ENCODE measurements at regions not wholly inside any gene's neighbourhood (a gene's known extent, or its start where the extent isn't known, plus 50 kb on each side); places are given as distances from the start of the nearest gene placed in this dataset.

- intact Hi-C loops (cut with DNase I, micrococcal nuclease), result no loop called here
- ATAC-seq (no peak), DNase-seq (no peak)
- Mint-ChIP-seq H3K9me3 (ENCODE audit: low read depth) (no peaks in the 10 kb centered on the region), H3K27ac (no peak overlapping the region), H3K4me3 (no peak overlapping the region), H3K27me3 (no peaks in the 10 kb centered on the region), H3K4me1 (no peaks in the 10 kb centered on the region), H3K36me3 (ENCODE audit: low read depth) (no peaks in the 10 kb centered on the region)
- ChIA-PET CTCF (interaction anchor here (0.7 kb wide), 1 partner anchor 108 kb away, joined by 3 read pairs; no protein-coding TSS in a partner anchor), POLR2A (no interaction called here)
These were observed 73.7 kb upstream of the FGGY start for GRCh38 chr1:59223198-59223597.

- H3K4me3 Mint-ChIP-seq, result no peak overlapping the region
- DNase-seq (no peak), ATAC-seq (no peak)
- POLR2A ChIA-PET, result no interaction called here
- no peaks in the 10 kb centered on the region for H3K9me3 Mint-ChIP-seq (ENCODE audit: low read depth)
- no peaks in the 10 kb centered on the region for H3K36me3 Mint-ChIP-seq (ENCODE audit: low read depth)
- no peaks in the 10 kb centered on the region for H3K4me1 Mint-ChIP-seq
- no peaks in the 10 kb centered on the region for H3K27me3 Mint-ChIP-seq
- intact Hi-C loops (cut with DNase I, micrococcal nuclease), result no loop called here
- CTCF ChIA-PET, result interaction anchor here (0.9 to 1.4 kb wide), 2 partner anchors 12 to 535 kb away, joined by 4 to 5 read pairs; no protein-coding TSS in a partner anchor
- H3K27ac Mint-ChIP-seq, result no peak overlapping the region
These were observed 72.8 kb upstream of the FGGY start for GRCh38 chr1:59223989-59224634.

GRCh38 chr1:59225594-59226316 lies 71.1 kb upstream of the FGGY start:
- no peaks in the 10 kb centered on the region for H3K4me1 Mint-ChIP-seq
- H3K9me3 Mint-ChIP-seq (ENCODE audit: low read depth), result no peaks in the 10 kb centered on the region
- ChIA-PET CTCF (interaction anchor here (0.6 kb wide), 1 partner anchor 22 kb away, joined by 4 read pairs; no protein-coding TSS in a partner anchor), POLR2A (no interaction called here)
- no peaks in the 10 kb centered on the region for H3K36me3 Mint-ChIP-seq (ENCODE audit: low read depth)
- ATAC-seq (no peak), DNase-seq (no peak)
- no peak overlapping the region for H3K27ac Mint-ChIP-seq
- H3K4me3 Mint-ChIP-seq, result no peak overlapping the region
- intact Hi-C loops (cut with DNase I, micrococcal nuclease), result no loop called here
- H3K27me3 Mint-ChIP-seq, result no peaks in the 10 kb centered on the region

GRCh38 chr1:59229138-59229537 lies 67.8 kb upstream of the FGGY start:
- H3K27me3 Mint-ChIP-seq, result no peaks in the 10 kb centered on the region
- CTCF ChIA-PET, result interaction anchor here (0.7 kb wide), 2 partner anchors 23 to 41 kb away, joined by 3 read pairs; no protein-coding TSS in a partner anchor

GRCh38 chr1:59230622-59231021 lies 66.3 kb upstream of the FGGY start:
- ATAC-seq (no peak), DNase-seq (no peak)
- intact Hi-C loops (cut with DNase I, micrococcal nuclease), result no loop called here
- POLR2A ChIA-PET, result interaction anchor here (0.7 kb wide), 1 partner anchor 412 kb away, joined by 3 read pairs; no protein-coding TSS in a partner anchor
- Mint-ChIP-seq H3K27ac (no peak overlapping the region), H3K4me3 (no peak overlapping the region), H3K4me1 (no peaks in the 10 kb centered on the region), H3K36me3 (ENCODE audit: low read depth) (no peaks in the 10 kb centered on the region), H3K27me3 (no peaks in the 10 kb centered on the region), H3K9me3 (ENCODE audit: low read depth) (no peaks in the 10 kb centered on the region)
- CTCF ChIA-PET, result interaction anchor here (0.7 kb wide), 1 partner anchor 32 kb away, joined by 3 read pairs; no protein-coding TSS in a partner anchor

More at GRCh38 chr1:59229138-59229537, 67.8 kb upstream of the FGGY start:
- DNase-seq (no peak), ATAC-seq (no peak)
- no peak overlapping the region for H3K4me3 Mint-ChIP-seq
- H3K36me3 Mint-ChIP-seq (ENCODE audit: low read depth), result no peaks in the 10 kb centered on the region
- no peaks in the 10 kb centered on the region for H3K4me1 Mint-ChIP-seq
- H3K27ac Mint-ChIP-seq, result no peak overlapping the region
- intact Hi-C loops (cut with DNase I, micrococcal nuclease), result no loop called here
- POLR2A ChIA-PET, result no interaction called here
- no peaks in the 10 kb centered on the region for H3K9me3 Mint-ChIP-seq (ENCODE audit: low read depth)

GRCh38 chr1:59232216-59232615 lies 64.7 kb upstream of the FGGY start:
- H3K27me3 Mint-ChIP-seq, result no peaks in the 10 kb centered on the region
- no peak overlapping the region for H3K27ac Mint-ChIP-seq
- H3K9me3 Mint-ChIP-seq (ENCODE audit: low read depth), result no peaks in the 10 kb centered on the region
- no peak overlapping the region for H3K4me3 Mint-ChIP-seq
- H3K36me3 Mint-ChIP-seq (ENCODE audit: low read depth), result no peaks in the 10 kb centered on the region
- ATAC-seq (no peak), DNase-seq (no peak)
- ChIA-PET CTCF (no interaction called here), POLR2A (no interaction called here)
- intact Hi-C loops (cut with DNase I, micrococcal nuclease), result no loop called here
- H3K4me1 Mint-ChIP-seq, result no peaks in the 10 kb centered on the region

GRCh38 chr1:59233444-59233843 lies 63.5 kb upstream of the FGGY start:
- CTCF ChIA-PET, result no interaction called here
- DNase-seq (no peak), ATAC-seq (no peak)
- H3K4me3 Mint-ChIP-seq, result no peak overlapping the region
- no peaks in the 10 kb centered on the region for H3K36me3 Mint-ChIP-seq (ENCODE audit: low read depth)
- no peaks in the 10 kb centered on the region for H3K27me3 Mint-ChIP-seq
- POLR2A ChIA-PET, result no interaction called here
- H3K9me3 Mint-ChIP-seq (ENCODE audit: low read depth), result no peaks in the 10 kb centered on the region
- no peak overlapping the region for H3K27ac Mint-ChIP-seq
- intact Hi-C loops (cut with DNase I, micrococcal nuclease), result no loop called here
- H3K4me1 Mint-ChIP-seq, result no peaks in the 10 kb centered on the region

GRCh38 chr1:59236721-59237545 lies 60.0 kb upstream of the FGGY start:
- Mint-ChIP-seq H3K27me3 (no peaks in the 10 kb centered on the region), H3K36me3 (ENCODE audit: low read depth) (no peaks in the 10 kb centered on the region), H3K4me3 (no peak overlapping the region), H3K27ac (no peak overlapping the region), H3K4me1 (no peaks in the 10 kb centered on the region), H3K9me3 (ENCODE audit: low read depth) (no peaks in the 10 kb centered on the region)
- ChIA-PET CTCF (no interaction called here), POLR2A (no interaction called here)
- ATAC-seq, result no peak
- no peak for DNase-seq
- intact Hi-C loops (cut with DNase I, micrococcal nuclease), result no loop called here

- Mint-ChIP-seq H3K36me3 (ENCODE audit: low read depth) (no peaks in the 10 kb centered on the region), H3K27me3 (no peaks in the 10 kb centered on the region), H3K4me1 (no peaks in the 10 kb centered on the region), H3K9me3 (ENCODE audit: low read depth) (no peaks in the 10 kb centered on the region), H3K4me3 (no peak overlapping the region), H3K27ac (no peak overlapping the region)
- POLR2A ChIA-PET, result no interaction called here
- CTCF ChIA-PET, result no interaction called here
- ATAC-seq (no peak), DNase-seq (no peak)
- intact Hi-C loops (cut with DNase I, micrococcal nuclease), result no loop called here
These were observed 59.0 kb upstream of the FGGY start for GRCh38 chr1:59237900-59238299.

- DNase-seq (no peak), ATAC-seq (no peak)
- ChIA-PET POLR2A (no interaction called here), CTCF (no interaction called here)
- H3K27me3 Mint-ChIP-seq, result no peaks in the 10 kb centered on the region
- H3K36me3 Mint-ChIP-seq (ENCODE audit: low read depth), result no peaks in the 10 kb centered on the region
- intact Hi-C loops (cut with DNase I, micrococcal nuclease), result no loop called here
- no peaks in the 10 kb centered on the region for H3K4me1 Mint-ChIP-seq
- no peak overlapping the region for H3K27ac Mint-ChIP-seq
- no peaks in the 10 kb centered on the region for H3K9me3 Mint-ChIP-seq (ENCODE audit: low read depth)
- H3K4me3 Mint-ChIP-seq, result no peak overlapping the region
These were observed 58.5 kb upstream of the FGGY start for GRCh38 chr1:59238333-59238934.

- Mint-ChIP-seq H3K4me1 (no peaks in the 10 kb centered on the region), H3K27ac (no peak overlapping the region), H3K4me3 (no peak overlapping the region), H3K9me3 (ENCODE audit: low read depth) (no peaks in the 10 kb centered on the region), H3K27me3 (no peaks in the 10 kb centered on the region), H3K36me3 (ENCODE audit: low read depth) (no peaks in the 10 kb centered on the region)
- no peak for ATAC-seq
- DNase-seq, result no peak
- intact Hi-C loops (cut with DNase I, micrococcal nuclease), result no loop called here
- POLR2A ChIA-PET, result no interaction called here
- CTCF ChIA-PET, result no interaction called here
These were observed 57.9 kb upstream of the FGGY start for GRCh38 chr1:59238993-59239392.

Data from activated CD4-positive, alpha-beta T cell treated with anti-CD3 and anti-CD28 coated beads for 36 hours (primary cell).